CD4-positive, alpha-beta T cell treated with Interleukin-2 at 100 ng/mL for 4 hours (primary cell): ENCODE measurements at regions not wholly inside any gene's neighbourhood (a gene's known extent, or its start where the extent isn't known, plus 50 kb on each side); places are given as distances from the start of the nearest gene placed in this dataset.

ENCODE experiments used
- DNase-seq: peaks from one replicate; pipeline ENCODE4 v3.0.0-alpha.2; 2020; ENCODE audit warnings: low spot score

- DNase-seq: no peak
Measured at GRCh38 chr13:21822029-21822428, 151.2 kb downstream of the FGF9 start.

DNA sequence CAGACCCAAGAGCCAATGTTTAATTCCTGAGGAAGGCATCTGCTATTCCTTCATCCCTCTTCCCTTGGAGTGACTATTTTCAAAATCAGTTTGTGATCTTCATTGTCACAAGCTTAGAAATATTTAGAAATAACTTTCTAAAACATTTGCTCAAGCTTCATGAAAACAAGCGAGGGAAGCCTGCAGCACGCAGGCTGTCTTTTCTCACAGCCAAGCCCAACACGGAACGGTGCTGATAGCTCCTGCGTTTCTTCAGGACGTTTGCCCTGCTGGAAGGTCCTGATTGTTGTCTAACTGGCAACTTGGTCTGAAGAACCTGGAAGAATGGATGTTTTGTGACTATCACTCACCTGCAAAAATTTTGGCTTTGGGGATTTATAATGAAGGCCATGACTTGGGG, 152.5 kb downstream of the FGF9 start:
- DNase-seq: no peak

GRCh38 chr13:21823949-21824348, 153.1 kb downstream of the FGF9 start:
- no peak for DNase-seq

- no peak for DNase-seq
Measured at GRCh38 chr13:21825186-21825585, 154.3 kb downstream of the FGF9 start.

DNA sequence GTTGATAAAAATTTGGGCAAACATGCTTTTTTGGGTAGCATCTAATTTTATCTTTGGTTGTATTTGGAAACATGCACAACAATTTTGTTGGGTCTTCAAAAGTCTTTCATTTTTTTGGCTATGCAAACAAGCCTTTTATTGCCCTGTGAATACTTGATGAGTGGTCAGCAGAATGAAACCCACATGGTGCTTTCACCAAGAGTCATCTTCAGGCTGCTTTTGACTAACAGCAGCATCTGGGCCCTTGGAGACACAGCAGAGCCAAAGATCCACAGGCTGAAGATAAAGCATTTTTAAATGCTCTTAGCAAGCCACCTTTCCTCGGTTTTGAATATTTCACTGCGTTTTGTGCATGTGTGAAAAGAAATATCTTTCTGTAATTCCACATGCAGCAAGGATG, 154.9 kb downstream of the FGF9 start:
- no peak for DNase-seq

DNA sequence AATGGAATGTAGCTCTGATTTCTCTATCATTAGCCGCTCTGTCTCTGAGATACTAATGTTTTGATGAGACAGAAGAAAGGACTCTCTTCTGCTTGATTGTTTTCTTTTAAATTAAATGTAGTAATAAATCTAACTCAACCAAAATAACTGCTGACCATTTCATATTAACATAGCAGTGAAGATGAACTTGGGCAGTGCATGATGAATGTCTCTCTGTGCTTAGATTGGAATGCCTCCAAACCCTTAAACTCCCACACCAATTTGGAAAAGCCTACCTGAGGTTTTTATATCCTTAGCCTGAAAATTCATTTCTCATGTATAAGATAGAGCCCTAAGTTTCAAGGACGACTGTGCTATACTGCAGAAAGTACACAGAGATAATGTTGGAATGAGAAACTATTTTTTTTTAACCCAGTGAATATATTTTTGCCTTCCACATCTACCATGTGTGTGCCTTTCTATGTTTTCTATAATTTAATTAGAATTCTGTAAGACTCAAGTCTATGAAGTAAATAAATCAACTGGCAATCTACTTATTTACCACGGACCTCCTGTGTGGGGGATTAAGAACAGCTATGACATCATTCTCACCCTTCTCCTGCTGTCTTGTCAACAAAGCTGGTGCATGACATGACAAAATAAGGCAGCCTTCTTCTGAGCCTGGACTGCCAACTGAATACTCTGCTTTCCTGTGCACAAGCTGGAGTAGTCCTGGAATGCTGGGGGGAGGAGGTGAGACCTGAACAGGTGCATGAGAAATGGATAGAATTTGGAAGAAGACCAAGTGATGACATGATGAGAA, 155.5 kb downstream of the FGF9 start:
- DNase-seq: no peak

DNA sequence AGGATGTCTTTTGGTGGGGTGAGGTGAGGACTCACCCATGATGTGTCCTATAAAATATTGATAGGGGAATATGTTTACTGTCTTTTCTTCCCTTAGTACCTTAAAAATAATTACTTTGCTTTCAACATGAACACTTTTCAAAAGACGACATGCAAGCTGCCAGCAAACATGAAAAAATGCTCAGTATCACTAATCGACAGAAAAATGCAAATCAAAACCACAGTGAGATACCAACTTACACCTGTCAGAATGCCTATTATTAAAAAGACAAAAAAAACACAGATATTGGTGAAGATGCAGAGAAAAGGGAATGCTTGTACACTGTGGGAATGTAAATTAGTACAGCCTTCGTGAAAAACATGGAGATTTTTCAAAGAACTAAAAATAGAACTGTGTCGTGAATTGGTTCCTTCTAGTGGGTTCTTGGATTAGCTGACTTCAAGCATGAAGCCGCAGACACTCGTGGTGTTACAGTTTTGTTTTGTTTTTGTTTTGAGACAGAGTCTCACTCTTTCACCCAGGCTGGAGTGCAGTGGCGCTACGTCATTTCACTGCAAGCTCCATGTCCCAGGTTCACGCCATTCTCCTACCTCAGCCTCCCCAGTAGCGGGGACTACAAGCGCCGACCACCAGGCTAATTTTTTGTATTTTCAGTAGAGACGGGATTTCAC, 160.9 kb downstream of the FGF9 start:
- DNase-seq: no peak

DNA sequence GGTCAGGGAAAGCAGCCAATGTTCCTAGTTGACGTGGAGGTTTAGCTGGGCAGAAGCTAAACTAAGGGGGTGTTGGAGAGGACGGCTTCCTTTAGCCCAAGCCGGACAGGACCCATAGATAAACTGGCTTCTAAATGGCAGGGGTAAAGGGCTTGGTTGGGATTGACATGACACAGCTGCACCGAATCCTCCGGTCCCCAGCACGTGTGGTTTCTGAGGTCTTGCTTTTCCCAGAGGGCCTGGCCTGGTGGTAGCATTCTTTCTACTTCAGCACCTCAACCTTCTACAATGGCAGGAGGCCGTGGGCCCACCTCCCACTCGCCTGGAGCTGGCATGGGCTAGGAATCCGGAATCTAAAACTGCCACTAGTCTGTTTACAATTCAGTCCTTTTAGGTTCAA, 163.0 kb downstream of the FGF9 start:
- DNase-seq: no peak

GRCh38 chr13:21834521-21834920, 163.6 kb downstream of the FGF9 start:
- no peak for DNase-seq

DNA sequence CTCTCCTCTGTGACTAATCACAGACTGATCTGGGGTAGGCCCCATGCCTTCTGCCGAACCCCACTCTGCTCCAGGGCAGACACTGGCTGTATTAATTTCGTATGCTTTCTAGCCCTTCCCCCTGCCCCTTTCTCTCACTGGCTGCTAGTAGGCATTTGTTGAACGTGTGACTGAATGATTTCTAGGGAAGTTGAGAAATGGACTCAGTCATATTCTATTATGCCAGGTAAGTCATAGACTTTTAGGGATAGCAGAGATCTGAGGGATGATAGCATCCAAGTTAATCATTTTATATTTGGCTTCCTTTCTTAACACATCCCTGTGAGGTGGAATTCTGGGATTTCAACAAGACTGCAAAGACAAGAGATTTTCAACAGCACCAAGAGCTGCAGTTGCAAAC, 166.4 kb downstream of the FGF9 start:
- no peak for DNase-seq

DNA sequence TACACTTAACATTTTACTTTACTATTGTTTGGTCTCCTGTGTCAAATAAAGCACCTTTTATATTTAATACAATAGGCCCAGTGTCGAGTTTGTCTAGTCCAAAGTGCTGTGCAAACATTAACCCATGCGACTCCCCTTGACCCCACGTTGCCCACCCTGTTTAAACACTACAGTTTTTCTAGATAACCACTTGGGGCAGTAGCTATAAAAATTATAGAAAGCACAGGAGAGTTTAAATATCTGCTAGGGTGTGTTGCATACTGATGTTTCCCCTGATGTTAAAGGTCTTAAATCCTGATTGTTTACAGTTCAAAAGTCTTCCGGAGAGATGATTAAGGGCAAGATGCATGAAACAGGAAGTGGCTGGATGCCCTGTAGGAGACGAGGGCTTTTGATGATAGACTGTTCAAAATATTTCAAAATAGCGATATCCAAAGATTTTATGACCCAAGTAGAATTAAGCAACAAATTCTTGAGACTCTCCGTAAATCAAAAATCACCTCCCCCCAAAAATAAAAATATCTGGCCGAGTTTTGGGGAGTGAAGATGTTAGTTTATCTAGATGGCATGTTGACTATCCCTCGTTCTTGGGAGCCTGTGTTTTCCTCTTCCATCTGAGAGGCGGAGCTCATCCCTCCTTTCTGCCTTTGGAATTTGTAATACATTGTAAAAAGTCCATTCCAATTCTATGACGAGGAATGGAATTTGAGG, 167.1 kb downstream of the FGF9 start:
- DNase-seq: no peak

DNA sequence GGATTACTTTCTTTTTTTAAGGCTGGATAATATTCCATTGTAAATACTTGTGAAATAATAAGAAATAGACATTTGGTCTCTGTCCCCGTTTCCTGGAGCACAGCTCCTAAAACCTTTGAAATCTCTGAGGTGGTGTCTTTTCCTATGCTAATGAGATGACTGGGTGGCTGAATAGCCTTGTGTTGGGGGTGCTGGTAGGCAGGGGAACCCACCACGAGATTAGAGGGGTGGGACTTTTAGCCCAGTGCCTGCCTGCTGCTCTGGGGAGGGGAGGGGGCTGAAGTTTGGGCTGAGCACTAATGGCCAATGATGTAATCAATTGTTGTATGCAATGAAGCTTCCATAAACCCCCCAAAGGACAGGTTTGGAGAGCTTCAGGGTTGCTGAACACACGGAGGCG, 175.7 kb downstream of the FGF9 start:
- no peak for DNase-seq

- DNase-seq: peak; percentile 36
Measured at GRCh38 chr13:21849323-21849722, 178.4 kb downstream of the FGF9 start.

DNA sequence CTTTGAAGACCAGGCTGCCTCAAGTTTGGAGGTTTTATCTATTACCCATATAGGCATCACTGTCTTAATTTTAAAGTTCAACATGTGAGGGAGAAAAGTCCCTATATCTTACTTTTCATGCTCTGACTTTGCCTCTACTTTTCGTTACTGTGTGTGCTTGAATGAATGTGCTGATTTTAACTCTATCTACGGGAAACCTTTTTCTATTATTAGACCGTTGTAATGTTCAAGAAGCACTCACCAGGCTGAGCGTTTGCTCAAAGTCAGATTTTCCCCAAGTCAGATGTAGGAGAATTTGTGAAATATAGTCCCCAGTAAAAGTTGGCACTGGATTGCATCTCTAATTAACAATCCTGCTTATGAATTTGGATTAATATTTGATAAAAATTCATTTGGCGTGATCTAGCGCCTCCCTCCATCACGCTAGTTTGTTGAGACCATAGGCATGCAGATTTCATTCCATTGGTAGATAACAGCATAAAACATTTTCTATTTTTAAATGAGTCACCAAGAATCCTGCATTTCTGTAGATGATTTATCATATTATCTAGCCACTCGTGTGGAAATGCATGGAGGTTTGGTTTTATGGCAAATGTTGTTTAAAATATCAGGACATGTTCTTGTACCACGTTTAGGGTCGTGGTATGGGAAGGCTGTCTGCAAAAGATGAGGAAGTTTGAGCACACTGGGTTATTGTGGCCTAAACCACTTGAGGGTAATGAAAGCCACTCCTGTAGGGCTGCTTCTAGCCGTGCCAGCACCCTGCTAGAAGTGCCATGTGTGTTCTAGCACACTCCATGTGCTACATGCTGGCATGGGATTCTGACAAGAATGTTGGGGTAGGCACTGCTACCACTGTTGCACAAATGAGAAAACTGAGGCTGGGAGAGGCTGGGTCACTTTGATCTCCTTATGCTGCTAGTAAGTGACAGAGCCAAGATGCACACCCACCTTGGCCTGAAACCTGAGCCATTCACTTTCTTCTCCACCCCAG, 179.4 kb downstream of the FGF9 start:
- no peak for DNase-seq

DNA sequence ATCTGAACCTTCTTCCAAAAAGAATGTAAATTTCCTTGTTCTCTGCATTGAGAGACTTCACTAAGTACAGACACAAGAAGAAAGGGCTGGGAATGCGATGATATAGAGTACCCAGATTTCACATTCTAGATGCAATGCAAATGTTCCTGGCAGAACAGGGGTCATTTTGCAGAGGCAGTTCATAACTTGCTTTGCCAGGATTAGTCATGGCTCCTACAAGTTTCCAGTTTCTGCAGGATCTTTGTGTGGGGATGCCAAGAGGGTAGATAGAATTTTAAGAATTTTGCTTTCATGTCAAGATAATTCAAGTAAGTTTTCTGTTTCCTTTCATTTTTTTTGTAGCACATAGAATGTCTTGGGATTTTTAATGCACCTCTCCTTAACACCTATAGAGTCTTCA, 181.2 kb downstream of the FGF9 start:
- no peak for DNase-seq

GRCh38 chr13:21853779-21854178, 182.9 kb downstream of the FGF9 start:
- no peak for DNase-seq

DNA sequence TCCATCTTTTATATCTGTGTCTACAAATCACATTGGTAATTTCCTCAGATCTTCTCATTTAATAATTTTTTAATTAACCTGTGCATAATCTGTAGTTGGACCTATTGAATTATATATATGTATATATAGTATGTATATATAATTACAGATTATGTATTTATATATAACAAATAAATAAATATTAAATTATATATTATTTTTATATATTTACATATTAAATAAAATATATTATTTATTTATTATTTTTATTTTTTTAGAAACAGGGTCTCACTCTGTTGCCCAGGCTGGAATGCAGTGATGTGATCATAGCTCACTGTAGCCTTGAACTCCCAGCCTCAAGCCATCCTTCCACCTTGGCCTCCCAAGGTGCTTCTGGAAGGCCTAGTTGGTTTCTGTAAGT, 197.9 kb downstream of the FGF9 start:
- no peak for DNase-seq

DNA sequence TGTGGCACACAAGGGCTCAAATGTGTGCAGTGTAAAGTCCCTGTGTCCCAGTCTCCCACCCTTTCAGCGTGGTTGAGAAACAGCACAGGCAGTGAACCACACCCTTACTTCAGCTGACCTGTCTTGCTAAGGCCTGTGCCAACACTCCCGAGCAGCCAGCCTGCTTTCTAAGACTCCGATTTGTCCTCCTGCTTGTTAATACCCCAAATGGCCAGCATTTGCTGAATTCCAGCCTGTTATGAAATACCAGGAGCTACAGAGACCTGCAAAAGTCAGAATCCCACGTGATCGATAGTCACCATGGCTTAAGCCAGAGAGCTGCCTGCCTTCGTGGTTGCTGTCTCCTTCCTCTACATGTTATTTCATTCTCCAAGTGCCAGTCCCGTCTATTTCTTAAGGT, 200.5 kb downstream of the FGF9 start:
- DNase-seq: no peak

GRCh38 chr13:21871919-21872318, 201.0 kb downstream of the FGF9 start:
- DNase-seq: no peak

GRCh38 chr13:21872795-21873194, 201.9 kb downstream of the FGF9 start:
- no peak for DNase-seq

- DNase-seq: no peak
Measured at GRCh38 chr13:21875116-21875515, 204.2 kb downstream of the FGF9 start.
